Mesendoderm (in vitro differentiated cells): ENCODE measurements at regions not wholly inside any gene's neighbourhood (a gene's known extent, or its start where the extent isn't known, plus 50 kb on each side); places are given as distances from the start of the nearest gene placed in this dataset.

Experiments
- DNase-seq: peaks from one replicate; pipeline ENCODE4 v3.0.0; 2013
- H2AK5ac ChIP-seq: 2 replicates; pipeline ENCODE4 v1.6.1; 2013; ENCODE audit warnings: low read length, inconsistent platforms
- H2BK120ac ChIP-seq: 2 replicates; pipeline ENCODE4 v1.6.1; 2013; ENCODE audit warnings: low read depth, mild to moderate bottlenecking, low read length, moderate library complexity, mixed read lengths
- H2BK15ac ChIP-seq: replicated peaks from 2 replicates; pipeline ENCODE4 v1.6.1; 2013; ENCODE audit warnings: low read depth, mild to moderate bottlenecking, moderate library complexity
- H2BK5ac ChIP-seq: 2 replicates; pipeline ENCODE4 v1.6.1; 2013; ENCODE audit warnings: low read length, inconsistent platforms
- H3K18ac ChIP-seq: 2 replicates; pipeline ENCODE4 v1.6.1; 2013; ENCODE audit warnings: mild to moderate bottlenecking, low read length, mixed read lengths
- H3K23ac ChIP-seq: one replicate; pipeline ENCODE4 v1.6.1; 2013; ENCODE audit warnings: low read length
- H3K27ac ChIP-seq: 2 replicates; pipeline ENCODE4 v1.5.1; 2013; ENCODE audit warnings: low read depth, mild to moderate bottlenecking, inconsistent platforms, low read length, moderate library complexity
- H3K27me3 ChIP-seq: 2 replicates; pipeline ENCODE4 v1.6.1; 2013; ENCODE audit warnings: low read length, control low read depth, mild to moderate bottlenecking, inconsistent platforms; ENCODE audit not compliant: insufficient read depth, poor library complexity
- H3K36me3 ChIP-seq: 2 replicates; pipeline ENCODE4 v1.6.1; 2013; ENCODE audit warnings: low read length, inconsistent platforms; ENCODE audit not compliant: control insufficient read depth, insufficient read depth
- H3K4ac ChIP-seq: one replicate; pipeline ENCODE4 v1.6.1; 2013; ENCODE audit warnings: low read depth, mild to moderate bottlenecking, low read length, moderate library complexity
- H3K4me1 ChIP-seq: 2 replicates; pipeline ENCODE4 v1.6.1; 2013; ENCODE audit warnings: low read depth, low read length, inconsistent platforms; ENCODE audit not compliant: control insufficient read depth
- H3K4me2 ChIP-seq: 2 replicates; pipeline ENCODE4 v1.6.1; 2013; ENCODE audit warnings: low read length
- H3K4me3 ChIP-seq: 2 replicates; pipeline ENCODE4 v1.5.1; 2013; ENCODE audit warnings: mild to moderate bottlenecking, low read length
- H3K56ac ChIP-seq: one replicate; pipeline ENCODE4 v1.6.1; 2013; ENCODE audit warnings: low read length
- H3K79me1 ChIP-seq: 2 replicates; pipeline ENCODE4 v1.6.1; 2013; ENCODE audit warnings: low read length, inconsistent platforms
- H3K79me2 ChIP-seq: 2 replicates; pipeline ENCODE4 v1.6.1; 2013; ENCODE audit warnings: mild to moderate bottlenecking, low read length; ENCODE audit not compliant: control insufficient read depth, insufficient read depth
- H3K9ac ChIP-seq: 2 replicates; pipeline ENCODE4 v1.6.1; 2013; ENCODE audit warnings: low read length, inconsistent platforms
- H4K5ac ChIP-seq: one replicate; pipeline ENCODE4 v1.6.1; 2013; ENCODE audit warnings: low read length
- H4K8ac ChIP-seq: one replicate; pipeline ENCODE4 v1.6.1; 2013; ENCODE audit warnings: low read depth, mild to moderate bottlenecking, control low read depth, low read length, moderate library complexity
- WGBS: extraction: QIAGEN DNeasy Blood & Tissue Kit; methylation state at CpG from one replicate; pipeline ENCODE4 v1.1.7; 2013; ENCODE audit warnings: low lambda C conversion rate, missing lambda C conversion rate; ENCODE audit not compliant: insufficient coverage; ENCODE audit errors: extremely low coverage; 5-methylcytosine and 5-hydroxymethylcytosine counted together

GRCh38 chr5:56455417-56455816, 222.3 kb upstream of the ANKRD55 start:
- no peak overlapping the region for H3K4ac ChIP-seq
- H3K23ac ChIP-seq = no peak overlapping the region
- H3K18ac ChIP-seq = no peak overlapping the region
- H2BK5ac ChIP-seq = no peak overlapping the region
- H3K79me1 ChIP-seq = no peaks in the 10 kb centered on the region
- H3K9ac ChIP-seq = no peak overlapping the region
- H3K36me3 ChIP-seq = no peaks in the 10 kb centered on the region
- H4K5ac ChIP-seq = no peak overlapping the region
- H3K4me1 ChIP-seq = no peaks in the 10 kb centered on the region
- no peak overlapping the region for H2BK15ac ChIP-seq
- H3K56ac ChIP-seq = no peak overlapping the region
- DNase-seq = no peak
- H3K27ac ChIP-seq = no peak overlapping the region
- no peak overlapping the region for H2AK5ac ChIP-seq
- no peaks in the 10 kb centered on the region for H3K79me2 ChIP-seq
- H4K8ac ChIP-seq = no peak overlapping the region
- no peak overlapping the region for H3K4me2 ChIP-seq
- no peaks in the 10 kb centered on the region for H3K27me3 ChIP-seq
- no CpG with 5 or more reads among the region's 4 CpGs for WGBS
- H3K4me3 ChIP-seq = no peak overlapping the region
- H2BK120ac ChIP-seq = no peak overlapping the region

- DNase-seq = no peak
- H3K4me1 ChIP-seq = no peaks in the 10 kb centered on the region
These were observed 221.2 kb upstream of the ANKRD55 start for GRCh38 chr5:56454219-56454862.

GRCh38 chr5:56451742-56452141, 218.6 kb upstream of the ANKRD55 start:
- no peak overlapping the region for H2BK5ac ChIP-seq
- no peak overlapping the region for H3K56ac ChIP-seq
- H3K9ac ChIP-seq = no peak overlapping the region
- H2BK120ac ChIP-seq = no peak overlapping the region
- no peaks in the 10 kb centered on the region for H3K36me3 ChIP-seq
- DNase-seq = no peak
- no peak overlapping the region for H4K8ac ChIP-seq
- no peak overlapping the region for H4K5ac ChIP-seq
- no peaks in the 10 kb centered on the region for H3K79me1 ChIP-seq
- no peak overlapping the region for H3K4me2 ChIP-seq
- no peaks in the 10 kb centered on the region for H3K4me1 ChIP-seq
- H2BK15ac ChIP-seq = no peak overlapping the region
- H3K4ac ChIP-seq = no peak overlapping the region
- H2AK5ac ChIP-seq = no peak overlapping the region
- no peaks in the 10 kb centered on the region for H3K27me3 ChIP-seq
- no peaks in the 10 kb centered on the region for H3K79me2 ChIP-seq
- no peak overlapping the region for H3K18ac ChIP-seq
- H3K4me3 ChIP-seq = no peak overlapping the region
- H3K23ac ChIP-seq = no peak overlapping the region
- no peak overlapping the region for H3K27ac ChIP-seq
- no CpG with 5 or more reads among the region's 7 CpGs for WGBS

More at GRCh38 chr5:56454219-56454862, 221.2 kb upstream of the ANKRD55 start:
- H2AK5ac ChIP-seq = no peak overlapping the region
- no peaks in the 10 kb centered on the region for H3K79me1 ChIP-seq
- H2BK5ac ChIP-seq = no peak overlapping the region
- H3K27ac ChIP-seq = no peak overlapping the region
- H4K5ac ChIP-seq = no peak overlapping the region
- no peaks in the 10 kb centered on the region for H3K27me3 ChIP-seq
- H3K4me3 ChIP-seq = no peak overlapping the region
- H2BK15ac ChIP-seq = no peak overlapping the region
- H4K8ac ChIP-seq = no peak overlapping the region
- H3K18ac ChIP-seq = no peak overlapping the region
- no peak overlapping the region for H2BK120ac ChIP-seq
- no peak overlapping the region for H3K9ac ChIP-seq
- no peaks in the 10 kb centered on the region for H3K36me3 ChIP-seq
- no peak overlapping the region for H3K56ac ChIP-seq
- no peak overlapping the region for H3K4ac ChIP-seq
- H3K23ac ChIP-seq = no peak overlapping the region
- no CpG with 5 or more reads among the region's 15 CpGs for WGBS
- no peaks in the 10 kb centered on the region for H3K79me2 ChIP-seq
- H3K4me2 ChIP-seq = no peak overlapping the region

GRCh38 chr5:56450766-56451165, 217.6 kb upstream of the ANKRD55 start:
- H3K27ac ChIP-seq = no peak overlapping the region
- no peak overlapping the region for H3K4ac ChIP-seq
- no peaks in the 10 kb centered on the region for H3K79me2 ChIP-seq
- no peak overlapping the region for H3K23ac ChIP-seq
- H3K79me1 ChIP-seq = no peaks in the 10 kb centered on the region
- H3K27me3 ChIP-seq = no peaks in the 10 kb centered on the region
- H2AK5ac ChIP-seq = no peak overlapping the region
- no peak overlapping the region for H3K4me3 ChIP-seq
- no peaks in the 10 kb centered on the region for H3K36me3 ChIP-seq
- no peak overlapping the region for H4K5ac ChIP-seq
- H3K4me2 ChIP-seq = no peak overlapping the region
- H2BK5ac ChIP-seq = no peak overlapping the region
- H3K18ac ChIP-seq = no peak overlapping the region
- no peak overlapping the region for H3K9ac ChIP-seq
- H2BK15ac ChIP-seq = no peak overlapping the region
- no peak overlapping the region for H4K8ac ChIP-seq
- no peak overlapping the region for H2BK120ac ChIP-seq
- no peaks in the 10 kb centered on the region for H3K4me1 ChIP-seq
- DNase-seq = no peak
- no peak overlapping the region for H3K56ac ChIP-seq
- WGBS = no CpG with 5 or more reads among the region's 8 CpGs

- Histone ChIP-seq H3K56ac (no peak overlapping the region), H3K27me3 (no peaks in the 10 kb centered on the region), H3K18ac (no peak overlapping the region), H2BK5ac (no peak overlapping the region), H4K8ac (no peak overlapping the region), H3K4me2 (no peak overlapping the region), H3K4ac (no peak overlapping the region), H2BK15ac (no peak overlapping the region), H4K5ac (no peak overlapping the region), H3K4me1 (no peaks in the 10 kb centered on the region), H3K36me3 (no peaks in the 10 kb centered on the region), H3K27ac (no peak overlapping the region), H3K79me1 (no peaks in the 10 kb centered on the region), H2AK5ac (no peak overlapping the region), H3K23ac (no peak overlapping the region), H3K4me3 (no peak overlapping the region), H3K9ac (no peak overlapping the region), H2BK120ac (no peak overlapping the region), H3K79me2 (no peaks in the 10 kb centered on the region)
- no peak for DNase-seq
- no CpG with 5 or more reads among the region's 7 CpGs for WGBS
These were observed 216.0 kb upstream of the ANKRD55 start for GRCh38 chr5:56449071-56449640.

GRCh38 chr5:56447656-56448055, 214.5 kb upstream of the ANKRD55 start:
- Histone ChIP-seq H3K79me2 (no peaks in the 10 kb centered on the region), H2BK120ac (no peak overlapping the region), H4K8ac (no peak overlapping the region), H2BK5ac (no peak overlapping the region), H3K18ac (no peak overlapping the region), H2AK5ac (no peak overlapping the region), H3K79me1 (no peaks in the 10 kb centered on the region), H3K27me3 (no peaks in the 10 kb centered on the region), H4K5ac (no peak overlapping the region), H3K56ac (no peak overlapping the region), H3K27ac (no peak overlapping the region), H2BK15ac (no peak overlapping the region), H3K4me3 (no peak overlapping the region), H3K23ac (no peak overlapping the region), H3K4me1 (no peaks in the 10 kb centered on the region), H3K4ac (no peak overlapping the region), H3K9ac (no peak overlapping the region), H3K36me3 (no peaks in the 10 kb centered on the region), H3K4me2 (no peak overlapping the region)
- WGBS = no CpG with 5 or more reads among the region's 4 CpGs
- no peak for DNase-seq
